Osteoblast (primary cell): ENCODE measurements at regions not wholly inside any gene's neighbourhood (a gene's known extent, or its start where the extent isn't known, plus 50 kb on each side); places are given as distances from the start of the nearest gene placed in this dataset.

ENCODE experiments used
- DNase-seq: peaks from one replicate; pipeline ENCODE4 v3.0.0; 2011; ENCODE audit warnings: low spot score, mixed read lengths; ENCODE audit not compliant: insufficient read length; ENCODE audit errors: missing footprints
- H2AFZ ChIP-seq: 2 replicates; pipeline ENCODE4 v1.6.0; 2011; ENCODE audit warnings: mild to moderate bottlenecking, low read length
- H3K27ac ChIP-seq: 2 replicates; pipeline ENCODE4 v1.5.1; 2011; ENCODE audit warnings: mild to moderate bottlenecking, low read depth, low read length, moderate library complexity
- H3K27me3 ChIP-seq: 2 replicates; pipeline ENCODE4 v1.6.0; 2012; ENCODE audit warnings: mild to moderate bottlenecking, control low read depth, inconsistent platforms, low read length, moderate library complexity; ENCODE audit not compliant: insufficient read depth
- H3K36me3 ChIP-seq: 2 replicates; pipeline ENCODE4 v1.5.1; 2011; ENCODE audit warnings: mild to moderate bottlenecking, low read length, control low read depth, moderate library complexity; ENCODE audit not compliant: insufficient read depth
- H3K4me1 ChIP-seq: 2 replicates; pipeline ENCODE4 v1.5.1; 2011; ENCODE audit warnings: mild to moderate bottlenecking, low read length, control low read depth, moderate library complexity; ENCODE audit not compliant: insufficient read depth
- H3K4me2 ChIP-seq: 2 replicates; pipeline ENCODE4 v1.6.0; 2011; ENCODE audit warnings: mild to moderate bottlenecking, low read length; ENCODE audit not compliant: insufficient read depth
- H3K4me3 ChIP-seq: fragments of 200-600 bp; sonication (generic); 3 replicates; pipeline ENCODE4 v1.5.1; 2012; ENCODE audit warnings: mild to moderate bottlenecking, low read length, inconsistent platforms; ENCODE audit not compliant: insufficient read depth
- H3K79me2 ChIP-seq: 2 replicates; pipeline ENCODE4 v1.6.0; 2012; ENCODE audit warnings: mild to moderate bottlenecking, low read length, control low read depth, inconsistent platforms; ENCODE audit not compliant: insufficient read depth
- H3K9me3 ChIP-seq: 2 replicates; pipeline ENCODE4 v1.5.1; 2011; ENCODE audit warnings: low read depth, low read length, control low read depth
- H4K20me1 ChIP-seq: 2 replicates; pipeline ENCODE4 v1.6.0; 2012; ENCODE audit warnings: mild to moderate bottlenecking, low read length, control low read depth; ENCODE audit not compliant: insufficient read depth
- TF ChIP-seq, protein P1 (sequence below): IDR thresholded peaks from 2 replicates; pipeline ENCODE4 v1.5.1; 2011; ENCODE audit warnings: mild to moderate bottlenecking, low read depth, low read length, moderate library complexity; ENCODE audit errors: extremely low read depth

- peak overlapping the region; percentile 25 for H3K4me2 ChIP-seq
- H3K27me3 ChIP-seq = no peaks in the 10 kb centered on the region
- H3K79me2 ChIP-seq = no peaks in the 10 kb centered on the region
- no peaks in the 10 kb centered on the region for H3K9me3 ChIP-seq
- H3K36me3 ChIP-seq = no peaks in the 10 kb centered on the region
- no peak overlapping the region for H2AFZ ChIP-seq
- no peaks in the 10 kb centered on the region for H4K20me1 ChIP-seq
- H3K27ac ChIP-seq = no peak overlapping the region
- no peak overlapping the region for H3K4me3 ChIP-seq
- DNase-seq = no peak
- TF ChIP-seq, protein P1, sequence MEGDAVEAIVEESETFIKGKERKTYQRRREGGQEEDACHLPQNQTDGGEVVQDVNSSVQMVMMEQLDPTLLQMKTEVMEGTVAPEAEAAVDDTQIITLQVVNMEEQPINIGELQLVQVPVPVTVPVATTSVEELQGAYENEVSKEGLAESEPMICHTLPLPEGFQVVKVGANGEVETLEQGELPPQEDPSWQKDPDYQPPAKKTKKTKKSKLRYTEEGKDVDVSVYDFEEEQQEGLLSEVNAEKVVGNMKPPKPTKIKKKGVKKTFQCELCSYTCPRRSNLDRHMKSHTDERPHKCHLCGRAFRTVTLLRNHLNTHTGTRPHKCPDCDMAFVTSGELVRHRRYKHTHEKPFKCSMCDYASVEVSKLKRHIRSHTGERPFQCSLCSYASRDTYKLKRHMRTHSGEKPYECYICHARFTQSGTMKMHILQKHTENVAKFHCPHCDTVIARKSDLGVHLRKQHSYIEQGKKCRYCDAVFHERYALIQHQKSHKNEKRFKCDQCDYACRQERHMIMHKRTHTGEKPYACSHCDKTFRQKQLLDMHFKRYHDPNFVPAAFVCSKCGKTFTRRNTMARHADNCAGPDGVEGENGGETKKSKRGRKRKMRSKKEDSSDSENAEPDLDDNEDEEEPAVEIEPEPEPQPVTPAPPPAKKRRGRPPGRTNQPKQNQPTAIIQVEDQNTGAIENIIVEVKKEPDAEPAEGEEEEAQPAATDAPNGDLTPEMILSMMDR = no peak
- H3K4me1 ChIP-seq = no peaks in the 10 kb centered on the region
These were observed 160.5 kb downstream of the PTBP2 start for GRCh38 chr1:96882096-96882495.

DNA sequence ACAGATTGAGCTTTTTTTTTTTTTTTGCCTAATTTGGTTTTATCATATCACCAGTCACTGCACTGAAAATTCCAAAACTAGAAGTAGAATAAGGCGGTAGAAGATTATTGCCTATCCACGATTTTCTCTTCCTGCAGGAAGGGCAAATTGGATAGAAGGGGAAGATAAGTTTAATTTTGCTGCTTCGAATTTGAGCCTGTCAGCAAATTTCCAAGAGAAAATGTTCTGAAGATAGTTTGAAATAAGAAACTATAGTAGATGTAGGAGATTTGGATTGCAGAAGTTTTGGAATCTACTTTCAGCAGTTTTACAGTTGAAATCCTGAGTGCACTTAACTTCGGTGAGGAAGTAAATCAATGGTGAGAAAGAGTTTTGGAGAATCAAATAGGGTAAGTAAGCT is 164.9 kb downstream of the PTBP2 start:
- no peak overlapping the region for H3K4me2 ChIP-seq
- H3K9me3 ChIP-seq = no peaks in the 10 kb centered on the region
- H3K27me3 ChIP-seq = no peaks in the 10 kb centered on the region
- H3K27ac ChIP-seq = no peak overlapping the region
- TF ChIP-seq, protein P1 = no peak
- no peaks in the 10 kb centered on the region for H3K4me1 ChIP-seq
- no peak overlapping the region for H3K4me3 ChIP-seq
- DNase-seq = no peak
- H3K36me3 ChIP-seq = no peaks in the 10 kb centered on the region
- H4K20me1 ChIP-seq = no peaks in the 10 kb centered on the region
- H2AFZ ChIP-seq = no peak overlapping the region
- no peaks in the 10 kb centered on the region for H3K79me2 ChIP-seq

- TF ChIP-seq, protein P1 = no peak
- Histone ChIP-seq H4K20me1 (no peaks in the 10 kb centered on the region), H3K4me1 (no peaks in the 10 kb centered on the region), H3K36me3 (no peaks in the 10 kb centered on the region), H2AFZ (no peak overlapping the region), H3K27ac (no peak overlapping the region), H3K4me2 (no peak overlapping the region), H3K27me3 (no peaks in the 10 kb centered on the region), H3K79me2 (no peaks in the 10 kb centered on the region), H3K9me3 (no peaks in the 10 kb centered on the region), H3K4me3 (no peak overlapping the region)
- no peak for DNase-seq
These were observed 165.9 kb downstream of the PTBP2 start for GRCh38 chr1:96887501-96887900.

DNA sequence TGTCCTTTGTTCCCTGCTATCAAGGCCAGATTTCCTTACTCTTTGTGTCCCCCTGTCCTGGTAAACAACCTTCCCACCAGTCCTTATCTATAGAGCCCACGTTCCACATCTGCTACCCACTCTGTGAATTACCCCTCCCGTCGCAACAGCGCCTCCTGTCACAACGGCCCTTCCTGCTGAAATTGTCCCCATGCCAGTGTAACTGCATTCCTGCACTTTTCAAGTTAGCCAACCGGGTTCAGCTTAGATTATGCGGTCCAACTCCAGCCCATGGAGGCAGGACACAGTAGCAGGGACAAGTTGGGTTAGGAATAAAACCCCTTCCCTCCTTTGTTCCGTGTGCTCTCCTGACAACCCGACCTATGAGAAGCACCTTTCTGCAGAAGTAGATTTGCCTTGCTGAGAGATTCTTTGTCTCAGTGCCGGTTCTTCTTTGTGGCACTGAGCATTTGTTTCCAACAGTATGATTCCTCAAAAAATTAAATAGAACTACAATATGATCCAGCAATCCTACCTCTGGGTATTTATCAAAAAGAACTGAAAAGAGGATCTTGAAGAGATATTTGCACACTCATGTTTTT is 180.3 kb downstream of the PTBP2 start:
- Histone ChIP-seq H3K27me3 (no peaks in the 10 kb centered on the region), H3K4me1 (no peaks in the 10 kb centered on the region), H3K79me2 (no peaks in the 10 kb centered on the region), H3K9me3 (peaks cover 6% of the 10 kb centered on the region), H3K4me3 (no peak overlapping the region), H3K36me3 (no peaks in the 10 kb centered on the region), H4K20me1 (no peaks in the 10 kb centered on the region), H2AFZ (no peak overlapping the region), H3K4me2 (no peak overlapping the region), H3K27ac (no peak overlapping the region)
- no peak for DNase-seq
- TF ChIP-seq, protein P1 = no peak
